GM10248 (cell line): ENCODE measurements at regions not wholly inside any gene's neighbourhood (a gene's known extent, or its start where the extent isn't known, plus 50 kb on each side); places are given as distances from the start of the nearest gene placed in this dataset.

ENCODE experiments used
- CTCF ChIA-PET: fragments of 300-600 bp; sonication (Branson Sonifier 250); formaldehyde crosslinking; extraction: SDS; loops from one replicate; lab custom pipeline; 2021; ENCODE audit warnings: antibody characterized with exemption; lab: Yijun Ruan, JAX
- POLR2A ChIA-PET: fragments of 350-650 bp; sonication (Branson Sonifier 250); formaldehyde crosslinking; extraction: SDS; loops from one replicate; lab custom pipeline; 2020; ENCODE audit warnings: antibody characterized with exemption; lab: Yijun Ruan, JAX
- DNase-seq: peaks from one replicate; pipeline ENCODE4 v3.0.0; 2012; ENCODE audit errors: extremely low spot score
- CTCF ChIP-seq: IDR thresholded peaks from 2 replicates; pipeline ENCODE4 v1.5.1; 2012; ENCODE audit warnings: mild to moderate bottlenecking, low read depth; ENCODE audit errors: extremely low read depth, missing control alignments, control extremely low read depth

DNA sequence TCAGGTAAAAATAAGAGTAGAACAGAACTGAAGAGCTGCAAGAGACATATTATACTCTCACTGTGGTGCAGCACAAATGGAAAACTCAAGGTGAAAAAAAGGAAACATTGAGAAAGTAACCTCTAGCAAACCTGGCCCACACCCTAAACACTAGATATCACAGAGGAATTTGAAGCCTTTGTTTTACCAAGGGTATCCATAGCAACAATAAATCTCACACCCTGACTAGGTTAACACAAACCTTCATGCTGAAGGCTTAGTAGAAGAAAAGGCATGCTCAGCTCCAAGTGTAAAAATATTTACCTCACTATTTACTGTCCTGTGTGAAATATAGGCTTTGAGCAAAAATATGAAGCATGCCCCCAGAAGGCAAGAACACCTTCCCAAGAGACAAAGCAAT, 61.9 kb upstream of the TAB3 start:
- DNase-seq = no peak
- no peak for TF ChIP-seq CTCF
- ChIA-PET POLR2A (no interaction called here), CTCF (no interaction called here)

DNA sequence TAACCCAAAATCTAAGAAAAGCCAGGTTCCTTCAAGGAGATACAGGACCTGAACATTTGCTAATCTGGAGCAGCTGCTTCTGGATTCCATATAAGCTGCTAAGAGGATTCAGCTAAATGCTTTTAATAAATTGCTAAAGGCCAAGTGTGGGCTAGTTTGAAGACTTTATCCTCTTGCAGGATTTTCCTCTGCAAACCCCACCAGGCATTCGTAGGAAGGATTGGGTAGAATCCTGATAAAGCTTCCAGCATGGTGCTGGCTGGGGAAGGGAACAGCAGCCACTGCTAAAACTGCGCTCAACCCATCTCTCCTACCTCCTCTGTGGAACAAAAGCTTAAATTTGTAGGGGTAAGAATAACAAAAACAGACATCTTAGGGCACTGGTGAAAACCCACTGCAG, 61.3 kb upstream of the TAB3 start:
- no peak for DNase-seq
- CTCF ChIA-PET = no interaction called here
- POLR2A ChIA-PET = no interaction called here
- no peak for TF ChIP-seq CTCF

DNA sequence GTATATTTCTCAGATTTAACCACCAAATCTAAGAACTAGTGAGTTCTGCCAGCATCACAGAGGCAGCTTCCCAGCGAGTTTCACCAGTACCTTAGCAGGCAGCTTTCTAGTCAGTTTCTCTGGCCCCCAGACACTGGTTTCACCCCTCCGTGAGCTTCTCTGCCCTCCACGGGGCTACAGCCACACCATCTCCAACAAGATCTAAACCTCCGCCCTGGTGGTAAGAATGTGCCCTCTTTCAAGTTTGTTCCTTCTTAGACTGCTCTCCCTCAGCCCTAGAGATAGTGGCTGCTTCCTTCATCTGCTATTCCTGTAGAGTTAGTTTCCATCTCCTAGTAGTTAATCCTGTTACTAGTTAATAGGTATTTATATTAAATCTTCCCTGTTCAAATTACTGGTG, 60.5 kb upstream of the TAB3 start:
- TF ChIP-seq CTCF = no peak
- ChIA-PET CTCF (interaction anchor here (1.0 kb wide), 1 partner anchor 22 kb away, joined by 3 read pairs; no protein-coding TSS in a partner anchor), POLR2A (no interaction called here)
- DNase-seq = no peak

- ChIA-PET POLR2A (no interaction called here), CTCF (interaction anchor here (1.0 kb wide), 1 partner anchor 212 kb away, joined by 3 read pairs; no protein-coding TSS in a partner anchor)
- no peak for TF ChIP-seq CTCF
- no peak for DNase-seq
These were observed 59.6 kb upstream of the TAB3 start for GRCh38 chrX:30948626-30949025.

- DNase-seq = no peak
- ChIA-PET POLR2A (no interaction called here), CTCF (interaction anchor here (1.0 kb wide), 1 partner anchor 211 kb away, joined by 3 read pairs; no protein-coding TSS in a partner anchor)
- no peak for TF ChIP-seq CTCF
These were observed 59.0 kb upstream of the TAB3 start for GRCh38 chrX:30948051-30948450.

DNA sequence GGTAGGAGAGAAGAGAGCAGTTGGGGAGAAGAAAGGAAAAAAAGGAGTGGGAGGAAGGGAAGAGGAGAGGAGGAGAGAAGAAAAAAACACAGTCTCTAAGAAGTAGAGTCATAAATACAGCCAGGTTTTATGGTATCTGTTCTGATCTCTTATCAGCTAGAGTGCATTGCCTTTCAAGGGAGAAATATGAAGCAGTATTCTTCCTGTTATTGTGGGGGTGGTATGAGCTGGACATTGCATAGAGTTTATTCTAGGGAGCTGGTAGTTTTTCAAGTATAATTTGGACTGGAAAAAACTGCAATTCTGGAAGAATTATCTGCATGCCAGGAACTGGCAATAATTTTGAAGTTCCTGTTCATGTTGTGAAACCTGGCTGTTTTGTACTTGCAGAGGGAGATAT, 54.9 kb upstream of the TAB3 start:
- POLR2A ChIA-PET = no interaction called here

More for the DNA sequence above, 54.9 kb upstream of the TAB3 start:
- no peak for TF ChIP-seq CTCF
- CTCF ChIA-PET = no interaction called here
- DNase-seq = no peak
